Stimulated activated memory B cell treated with anti-CD40 and anti-IgM and Interleukin-4, amounts not matched to agents 10 μg/mL and 1 μg/mL and 100 μg/mL, for 72 hours (primary cell): ENCODE measurements at regions not wholly inside any gene's neighbourhood (a gene's known extent, or its start where the extent isn't known, plus 50 kb on each side); places are given as distances from the start of the nearest gene placed in this dataset.
"Not testable (repeated sequence)": the region's sequence is repeated elsewhere in the genome, so short reads cannot be mapped to it uniquely, and the experiment has no call there.

Experiments used
- ATAC-seq: fragments of 150-1000 bp; cut with Tn5 transposase; 2 replicates; pipeline ENCODE4 v1.10.0; 2021
- H3K27ac Mint-ChIP-seq: one replicate; pipeline ENCODE4 v1.8.0; 2022; ENCODE audit warnings: mild to moderate bottlenecking, mixed read lengths
- H3K27me3 Mint-ChIP-seq: one replicate; pipeline ENCODE4 v1.8.0; 2022; ENCODE audit warnings: mixed read lengths
- H3K36me3 Mint-ChIP-seq: one replicate; pipeline ENCODE4 v1.8.0; 2022; ENCODE audit warnings: mixed read lengths
- H3K4me1 Mint-ChIP-seq: one replicate; pipeline ENCODE4 v1.8.0; 2022; ENCODE audit warnings: mixed read lengths
- H3K4me3 Mint-ChIP-seq: one replicate; pipeline ENCODE4 v1.8.0; 2022; ENCODE audit warnings: mild to moderate bottlenecking, moderate library complexity, mixed read lengths
- H3K9me3 Mint-ChIP-seq: one replicate; pipeline ENCODE4 v1.8.0; 2022; ENCODE audit warnings: mixed read lengths

DNA sequence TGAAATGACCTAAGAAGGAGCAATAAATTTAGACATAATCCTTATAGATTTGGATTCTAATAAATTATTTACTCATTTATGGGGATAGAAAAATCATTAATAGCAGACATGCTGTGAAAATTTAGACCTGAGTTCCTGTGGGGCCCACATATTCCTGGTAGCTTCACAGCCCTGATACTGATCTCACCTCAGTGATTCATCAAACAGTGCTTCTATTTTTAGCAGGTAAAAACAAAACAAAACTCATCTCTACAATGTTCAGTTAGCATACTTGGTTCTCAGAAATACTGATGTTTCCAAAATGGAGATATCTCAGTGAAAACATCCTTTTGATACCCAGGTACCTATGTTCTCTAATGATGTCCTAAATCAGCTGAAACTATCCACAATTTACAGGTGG is 841.1 kb upstream of the SORCS1 start:
- Mint-ChIP-seq H3K36me3 (no peaks in the 10 kb centered on the region), H3K27ac (no peak overlapping the region), H3K27me3 (no peaks in the 10 kb centered on the region), H3K4me3 (no peak overlapping the region), H3K4me1 (no peaks in the 10 kb centered on the region), H3K9me3 (peaks cover 2% of the 10 kb centered on the region)
- ATAC-seq: no peak

DNA sequence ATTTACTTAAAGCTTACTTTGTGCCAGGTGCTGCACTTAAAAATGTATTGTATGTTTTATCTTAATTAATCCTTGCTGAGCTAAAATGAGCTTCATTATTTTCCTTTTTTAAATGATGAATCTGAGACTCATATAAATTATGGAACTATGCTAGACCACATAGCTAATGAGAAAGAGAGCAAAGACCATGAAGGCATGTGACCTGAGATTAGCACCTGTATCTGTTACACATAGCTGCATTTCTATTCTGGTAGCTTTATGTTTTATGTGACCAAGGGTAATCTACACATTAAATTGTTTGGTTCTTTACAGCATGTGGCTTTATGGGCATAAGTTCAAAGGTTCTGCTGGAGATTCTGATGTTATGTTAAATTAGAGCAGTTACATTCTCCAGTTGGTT is 839.1 kb upstream of the SORCS1 start:
- Mint-ChIP-seq H3K9me3 (no peaks in the 10 kb centered on the region), H3K27me3 (no peaks in the 10 kb centered on the region), H3K36me3 (no peaks in the 10 kb centered on the region), H3K27ac (no peak overlapping the region), H3K4me3 (no peak overlapping the region), H3K4me1 (no peaks in the 10 kb centered on the region)
- ATAC-seq: no peak

DNA sequence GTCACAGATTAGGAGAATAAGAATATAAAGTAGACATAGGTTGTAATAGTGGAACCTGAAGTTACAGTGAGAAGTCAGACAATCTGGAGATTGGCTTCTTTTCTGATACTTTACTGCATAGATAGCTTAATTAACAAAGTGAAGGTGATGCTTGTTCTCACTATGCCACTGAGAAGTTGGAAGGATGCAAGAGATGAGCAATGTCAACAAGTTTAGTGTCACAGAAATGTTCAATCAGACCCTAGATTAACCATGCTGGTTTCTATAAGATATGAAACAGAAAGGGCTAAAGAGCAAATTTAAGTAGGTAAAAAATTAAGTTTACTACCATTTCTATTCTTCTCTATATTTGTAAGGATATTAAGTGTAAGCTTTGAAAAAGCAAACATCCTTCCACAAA is 838.6 kb upstream of the SORCS1 start:
- Mint-ChIP-seq H3K27me3 (no peaks in the 10 kb centered on the region), H3K9me3 (no peaks in the 10 kb centered on the region), H3K4me3 (no peak overlapping the region), H3K27ac (no peak overlapping the region), H3K36me3 (no peaks in the 10 kb centered on the region), H3K4me1 (no peaks in the 10 kb centered on the region)
- ATAC-seq: no peak

DNA sequence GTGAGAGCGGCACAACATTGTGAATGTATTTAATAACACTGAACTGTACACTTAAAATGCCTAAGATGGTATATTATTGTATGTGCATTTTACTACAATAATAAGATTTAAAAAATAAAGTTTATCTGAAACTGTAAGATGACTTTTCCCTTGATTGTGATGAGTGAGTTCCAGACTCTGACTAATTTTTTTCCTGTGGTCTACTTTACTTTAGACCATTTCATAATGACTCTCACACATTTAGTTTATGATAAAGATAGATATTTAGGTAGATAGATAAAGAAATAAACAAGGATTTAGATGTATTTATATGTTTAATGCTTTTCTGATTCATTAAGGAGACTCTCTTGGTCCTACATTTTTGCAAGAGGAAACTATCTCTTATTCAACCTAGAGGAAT is 835.9 kb upstream of the SORCS1 start:
- Mint-ChIP-seq H3K27me3 (no peaks in the 10 kb centered on the region), H3K9me3 (no peaks in the 10 kb centered on the region), H3K4me3 (no peak overlapping the region), H3K27ac (no peak overlapping the region), H3K4me1 (no peaks in the 10 kb centered on the region), H3K36me3 (no peaks in the 10 kb centered on the region)
- ATAC-seq: no peak

DNA sequence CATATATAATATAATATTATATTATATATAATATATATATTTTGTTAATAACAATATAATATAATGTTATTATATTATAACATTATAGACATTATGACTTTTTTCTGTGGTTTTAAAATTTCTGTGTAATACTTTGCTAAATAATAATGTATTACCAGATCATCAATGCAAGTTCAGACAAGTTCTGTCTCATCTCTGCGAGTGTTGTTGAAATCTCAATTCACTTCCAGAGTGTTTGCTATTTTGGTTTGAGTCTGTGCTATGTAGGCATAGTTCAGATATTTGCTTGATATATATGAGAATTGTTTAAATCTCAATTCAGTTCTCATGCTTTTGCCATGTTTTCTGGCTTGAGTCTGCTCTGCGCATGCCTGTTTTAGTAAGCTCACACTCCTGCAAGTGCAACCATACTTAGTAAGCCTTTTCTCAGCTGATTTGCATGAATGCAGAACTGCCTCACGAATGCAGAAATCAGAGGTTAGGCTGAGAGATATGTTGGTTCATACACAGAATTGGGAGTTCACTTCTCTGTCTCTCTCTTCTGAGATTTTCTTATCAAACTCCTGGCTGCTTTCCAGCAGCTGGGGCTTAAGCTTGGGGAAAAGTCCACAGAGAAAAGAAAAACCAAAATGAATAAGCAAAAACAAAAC is 830.2 kb upstream of the SORCS1 start:
- Mint-ChIP-seq H3K36me3 (no peaks in the 10 kb centered on the region), H3K9me3 (no peaks in the 10 kb centered on the region), H3K4me1 (no peaks in the 10 kb centered on the region), H3K27me3 (no peaks in the 10 kb centered on the region), H3K27ac (no peak overlapping the region), H3K4me3 (no peak overlapping the region)
- no peak for ATAC-seq

DNA sequence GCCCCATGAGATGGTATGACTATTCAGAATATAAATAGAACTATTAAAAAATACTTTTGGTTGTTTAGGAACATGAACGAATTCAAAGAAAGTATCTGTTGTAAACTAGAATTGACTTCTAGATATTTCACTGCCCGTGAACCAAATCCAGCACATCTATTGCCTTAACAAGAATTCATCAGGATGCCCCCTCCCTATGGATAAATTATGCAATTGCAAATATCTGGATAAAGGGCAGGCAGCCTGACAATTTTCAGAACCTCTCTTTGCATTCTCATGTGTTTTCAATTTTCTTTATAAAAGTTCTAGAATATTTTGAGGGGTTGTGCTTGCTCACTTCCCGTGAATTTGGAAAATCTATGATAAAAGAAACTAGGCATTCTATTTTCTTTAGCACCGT is 822.1 kb upstream of the SORCS1 start:
- ATAC-seq: no peak
- Mint-ChIP-seq H3K4me1 (no peaks in the 10 kb centered on the region), H3K27me3 (no peaks in the 10 kb centered on the region), H3K36me3 (no peaks in the 10 kb centered on the region), H3K9me3 (no peaks in the 10 kb centered on the region), H3K27ac (no peak overlapping the region), H3K4me3 (no peak overlapping the region)

DNA sequence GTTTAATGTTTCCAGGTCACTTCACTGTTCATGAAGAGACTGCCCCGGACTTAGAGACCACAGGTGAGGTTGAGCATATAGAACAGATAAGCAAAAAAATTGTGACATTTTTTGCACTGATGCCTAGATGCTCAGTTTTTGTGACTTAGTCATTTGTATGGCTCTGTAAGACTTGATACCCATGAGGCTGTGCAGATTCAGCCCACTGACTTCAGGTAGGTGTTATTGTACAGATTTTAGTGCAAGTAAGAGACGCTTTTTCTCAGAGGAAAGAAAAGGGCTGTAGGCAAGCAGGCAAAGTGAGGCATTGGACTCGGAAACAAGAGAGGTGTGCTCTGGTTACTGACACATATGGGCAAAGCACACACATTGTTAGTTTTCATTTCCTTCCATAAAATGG is 820.1 kb upstream of the SORCS1 start:
- H3K9me3 Mint-ChIP-seq: no peaks in the 10 kb centered on the region
- ATAC-seq: no peak
- no peak overlapping the region for H3K4me3 Mint-ChIP-seq
- H3K27me3 Mint-ChIP-seq: no peaks in the 10 kb centered on the region
- H3K4me1 Mint-ChIP-seq: no peaks in the 10 kb centered on the region
- H3K36me3 Mint-ChIP-seq: no peaks in the 10 kb centered on the region
- H3K27ac Mint-ChIP-seq: no peak overlapping the region

DNA sequence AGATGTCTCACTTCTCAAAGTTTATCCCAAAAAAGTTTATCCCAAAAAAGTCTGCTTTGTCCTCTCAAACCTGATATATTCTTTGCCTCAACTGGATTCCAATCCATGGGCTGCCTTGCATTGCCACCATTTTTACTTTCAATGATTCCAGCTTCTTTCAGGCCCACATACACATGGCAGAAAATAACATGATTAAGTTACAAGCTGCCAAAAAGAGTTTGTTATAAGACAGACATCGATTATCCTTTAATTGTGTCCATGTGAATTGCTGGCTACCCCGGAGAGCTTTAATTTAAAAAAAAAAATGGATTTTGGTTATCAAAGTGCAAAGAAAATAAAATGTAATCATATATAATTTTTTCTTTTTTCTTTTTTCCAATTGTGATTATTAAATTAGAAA is 819.6 kb upstream of the SORCS1 start:
- Mint-ChIP-seq H3K4me1 (no peaks in the 10 kb centered on the region), H3K27me3 (no peaks in the 10 kb centered on the region), H3K9me3 (no peaks in the 10 kb centered on the region), H3K27ac (no peak overlapping the region), H3K36me3 (no peaks in the 10 kb centered on the region), H3K4me3 (no peak overlapping the region)
- ATAC-seq: no peak

DNA sequence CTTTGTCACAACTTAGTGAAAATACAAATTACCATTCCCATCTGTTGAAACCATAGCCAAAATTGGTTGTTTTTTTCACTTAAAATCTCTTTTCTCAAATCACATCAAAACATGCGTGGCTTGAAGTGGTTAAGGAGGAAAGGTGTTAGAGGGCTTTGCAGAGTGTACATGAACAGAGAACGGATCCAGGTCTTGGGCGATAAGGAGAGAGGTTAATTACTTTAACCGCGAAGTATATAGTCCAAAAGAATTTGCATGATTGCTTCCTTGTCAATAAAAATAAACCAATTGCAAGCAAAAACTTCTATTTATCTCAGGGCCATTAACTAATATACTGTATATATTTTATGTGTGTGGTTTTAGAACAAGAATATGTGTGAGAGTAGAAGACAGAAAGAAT is 813.9 kb upstream of the SORCS1 start:
- ATAC-seq: no peak
- H3K4me1 Mint-ChIP-seq: no peaks in the 10 kb centered on the region

DNA sequence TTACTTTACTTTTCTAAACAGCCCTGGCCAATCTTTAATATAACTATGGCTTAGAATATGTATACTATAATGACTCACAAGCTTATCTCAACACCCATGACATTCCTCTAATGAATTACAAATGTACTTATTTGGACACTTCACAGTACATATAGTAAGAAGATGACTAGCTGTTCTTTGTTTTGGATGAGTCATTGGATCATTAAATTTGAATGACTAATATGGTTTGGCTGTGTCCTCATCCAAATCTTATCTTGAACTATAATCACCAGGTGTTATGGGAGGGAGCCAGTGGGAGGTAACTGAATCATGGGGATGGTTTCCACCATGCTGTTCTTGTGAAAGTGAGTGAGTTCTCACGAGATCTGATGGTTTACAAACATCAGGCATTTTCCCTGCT is 807.5 kb upstream of the SORCS1 start:
- Mint-ChIP-seq H3K4me3 (no peak overlapping the region), H3K27me3 (no peaks in the 10 kb centered on the region)
- no peak for ATAC-seq

More for the DNA sequence above, 813.9 kb upstream of the SORCS1 start:
- Mint-ChIP-seq H3K9me3 (peaks cover 4% of the 10 kb centered on the region), H3K27ac (no peak overlapping the region), H3K4me3 (no peak overlapping the region), H3K36me3 (no peaks in the 10 kb centered on the region), H3K27me3 (no peaks in the 10 kb centered on the region)

DNA sequence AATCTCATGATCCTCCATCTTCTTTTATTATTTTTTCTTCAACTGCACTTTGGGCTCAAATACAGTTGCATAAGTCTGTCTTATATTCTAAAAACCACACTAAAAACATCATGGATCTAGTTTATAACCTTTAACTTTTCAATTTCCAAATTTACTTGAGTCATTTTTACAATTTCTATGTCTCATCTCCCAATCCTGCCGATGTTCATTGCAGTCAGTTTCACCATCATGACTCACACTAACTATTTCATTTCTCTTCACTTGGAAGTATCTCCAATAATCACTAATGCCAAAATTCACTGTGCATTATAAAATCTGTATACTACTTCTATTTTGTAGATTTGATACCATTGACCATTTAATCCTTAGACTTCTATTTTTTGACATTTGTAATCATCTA is 806.9 kb upstream of the SORCS1 start:
- Mint-ChIP-seq H3K4me3 (no peak overlapping the region), H3K27me3 (no peaks in the 10 kb centered on the region), H3K4me1 (no peaks in the 10 kb centered on the region), H3K27ac (no peak overlapping the region), H3K9me3 (peaks cover 3% of the 10 kb centered on the region), H3K36me3 (no peaks in the 10 kb centered on the region)
- no peak for ATAC-seq

More for the DNA sequence above, 807.5 kb upstream of the SORCS1 start:
- no peaks in the 10 kb centered on the region for H3K4me1 Mint-ChIP-seq
- H3K27ac Mint-ChIP-seq: no peak overlapping the region
- H3K36me3 Mint-ChIP-seq: no peaks in the 10 kb centered on the region
- peaks cover 3% of the 10 kb centered on the region for H3K9me3 Mint-ChIP-seq

DNA sequence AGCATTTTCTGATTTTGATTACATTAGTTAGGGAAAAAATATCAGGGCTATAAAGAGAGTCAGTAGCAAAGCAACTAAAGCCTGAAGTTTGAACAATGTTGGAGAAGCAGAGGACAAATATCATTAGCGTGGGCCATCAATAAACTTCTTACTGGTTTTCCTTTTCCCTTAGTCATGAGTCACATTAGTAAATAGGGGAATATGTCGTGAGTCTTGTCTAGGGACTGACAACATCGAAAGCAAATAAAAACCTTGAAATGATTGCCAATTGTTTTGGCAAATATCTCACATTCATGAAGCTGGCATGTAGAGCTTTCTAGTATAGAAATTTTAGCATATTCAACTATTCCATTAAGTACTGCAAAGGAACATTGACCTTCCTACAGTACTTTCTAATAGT is 806.0 kb upstream of the SORCS1 start:
- no peak for ATAC-seq
- peaks cover 3% of the 10 kb centered on the region for H3K9me3 Mint-ChIP-seq
- H3K4me3 Mint-ChIP-seq: no peak overlapping the region
- H3K4me1 Mint-ChIP-seq: no peaks in the 10 kb centered on the region
- no peaks in the 10 kb centered on the region for H3K36me3 Mint-ChIP-seq
- H3K27me3 Mint-ChIP-seq: no peaks in the 10 kb centered on the region
- H3K27ac Mint-ChIP-seq: no peak overlapping the region

DNA sequence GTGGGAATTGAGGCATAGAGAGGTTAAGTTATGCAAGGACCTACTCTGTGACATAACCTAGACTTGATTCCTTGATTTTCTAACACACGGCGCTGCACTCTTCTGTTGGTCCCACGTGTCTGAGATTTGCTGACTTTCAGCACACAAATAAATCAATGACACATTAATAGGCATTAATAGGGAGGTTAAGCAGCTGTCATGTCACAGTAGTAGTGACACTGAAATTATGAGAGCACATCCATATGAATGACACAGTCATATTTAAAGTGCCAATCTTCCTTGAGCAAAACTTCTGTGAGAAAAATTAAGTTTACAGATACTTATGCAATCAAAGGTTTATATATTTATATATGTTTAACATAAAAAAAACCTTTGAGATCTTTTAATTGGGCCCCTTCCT is 805.4 kb upstream of the SORCS1 start:
- H3K4me3 Mint-ChIP-seq: no peak overlapping the region
- no peaks in the 10 kb centered on the region for H3K36me3 Mint-ChIP-seq
- ATAC-seq: no peak

DNA sequence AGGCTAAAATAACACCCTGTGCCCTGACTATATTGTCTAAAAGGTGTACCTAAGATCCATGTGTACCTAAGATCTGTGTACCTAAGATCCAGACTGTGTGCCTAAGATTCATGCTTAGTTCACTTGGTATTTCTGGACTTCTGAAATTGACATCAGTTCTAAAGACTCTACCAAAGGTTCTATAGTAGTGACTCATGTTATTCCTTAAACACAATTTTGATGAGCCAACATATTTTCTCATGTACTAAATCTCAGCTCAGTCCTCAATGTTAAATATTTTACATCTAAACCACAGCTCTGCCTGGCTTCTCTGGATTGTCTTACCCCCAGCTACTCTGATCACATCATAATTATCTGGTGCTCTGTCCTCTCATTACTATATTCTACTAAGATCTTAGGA is 802.3 kb upstream of the SORCS1 start:
- H3K36me3 Mint-ChIP-seq: no peaks in the 10 kb centered on the region
- no peaks in the 10 kb centered on the region for H3K9me3 Mint-ChIP-seq
- H3K27ac Mint-ChIP-seq: no peak overlapping the region
- H3K27me3 Mint-ChIP-seq: no peaks in the 10 kb centered on the region
- no peak overlapping the region for H3K4me3 Mint-ChIP-seq
- H3K4me1 Mint-ChIP-seq: no peaks in the 10 kb centered on the region
- ATAC-seq: no peak

More for the DNA sequence above, 805.4 kb upstream of the SORCS1 start:
- Mint-ChIP-seq H3K27me3 (no peaks in the 10 kb centered on the region), H3K4me1 (no peaks in the 10 kb centered on the region), H3K27ac (no peak overlapping the region), H3K9me3 (peaks cover 3% of the 10 kb centered on the region)

DNA sequence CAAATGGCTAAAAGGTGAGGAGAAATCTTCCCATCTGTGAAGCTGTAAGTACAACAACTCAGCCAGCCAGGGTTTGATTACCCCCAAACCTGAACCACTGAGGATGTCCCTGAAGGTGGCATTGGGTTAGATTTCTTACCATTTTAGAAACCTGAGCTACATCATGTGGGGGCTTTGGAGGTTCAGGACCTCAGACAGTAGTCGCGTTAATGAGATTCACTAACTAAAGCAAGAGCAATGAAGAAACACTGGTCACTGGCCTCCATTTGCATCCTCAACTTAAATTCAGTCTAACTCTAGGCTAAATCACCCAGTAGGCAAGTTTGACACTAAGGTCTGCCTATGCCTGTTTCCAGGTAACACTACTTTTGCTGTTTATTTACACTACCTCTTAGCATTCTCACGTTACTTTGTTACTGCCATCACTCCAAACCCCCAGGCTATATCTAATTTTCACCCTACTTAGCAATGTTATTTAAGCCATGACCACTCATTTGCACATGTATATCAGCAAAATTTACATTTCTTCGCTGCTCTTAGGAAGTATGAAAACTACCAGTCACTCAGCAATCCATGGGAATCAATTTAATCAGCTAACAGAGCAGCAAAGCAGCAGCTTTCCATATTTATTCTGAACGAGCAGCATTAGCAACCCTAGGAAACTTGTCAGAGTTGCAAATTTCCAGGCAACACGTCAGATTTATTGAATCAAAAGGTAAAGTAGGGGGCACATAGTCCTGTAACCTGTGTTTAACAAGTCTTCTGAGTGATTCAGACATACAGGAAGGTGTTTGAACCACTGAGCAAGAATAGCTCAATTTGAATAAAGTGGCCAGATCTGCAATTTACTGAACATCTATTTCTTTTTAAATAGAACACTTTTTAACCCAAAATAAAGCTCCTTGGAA is 788.4 kb upstream of the SORCS1 start:
- Mint-ChIP-seq H3K27me3 (no peaks in the 10 kb centered on the region), H3K36me3 (no peaks in the 10 kb centered on the region), H3K27ac (no peak overlapping the region), H3K4me3 (no peak overlapping the region), H3K4me1 (no peaks in the 10 kb centered on the region), H3K9me3 (no peaks in the 10 kb centered on the region)
- no peak for ATAC-seq

DNA sequence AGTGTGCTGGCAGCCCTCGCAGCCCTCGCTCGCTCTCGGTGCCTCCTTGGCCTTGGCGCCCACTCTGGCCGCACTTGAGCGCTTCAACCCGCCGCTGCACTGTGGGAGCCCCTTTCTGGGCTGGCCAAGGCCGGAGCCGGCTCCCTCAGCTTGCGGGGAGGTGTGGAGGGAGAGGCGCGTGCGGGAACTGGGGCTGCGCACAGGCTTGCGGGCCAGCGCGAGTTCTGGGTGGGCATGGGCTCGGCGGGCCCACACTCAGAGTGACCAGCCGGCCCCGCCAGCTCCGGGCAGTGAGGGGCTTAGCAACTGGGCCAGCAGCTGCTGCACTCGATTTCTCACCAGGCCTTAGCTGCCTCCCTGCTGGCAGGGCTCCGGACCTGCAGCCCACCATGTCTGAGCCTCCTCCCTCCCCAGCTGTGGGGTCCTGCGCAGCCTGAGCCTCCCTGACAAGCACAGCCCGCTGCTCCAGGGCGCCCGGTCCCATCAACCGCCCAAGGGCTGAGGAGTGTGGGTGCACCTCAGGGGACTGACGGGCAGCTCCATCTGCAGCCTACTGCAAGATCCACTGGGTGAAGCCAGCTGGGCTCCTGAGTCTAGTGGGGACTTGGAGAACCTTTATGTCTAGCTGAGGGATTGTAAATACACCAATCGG is 786.0 kb upstream of the SORCS1 start:
- H3K4me1 Mint-ChIP-seq, H3K27ac Mint-ChIP-seq, ATAC-seq, H3K4me3 Mint-ChIP-seq, H3K36me3 Mint-ChIP-seq, H3K9me3 Mint-ChIP-seq, H3K27me3 Mint-ChIP-seq: not testable (repeated sequence)
